GM19452 (cell line): ENCODE measurements at regions not wholly inside any gene's neighbourhood (a gene's known extent, or its start where the extent isn't known, plus 50 kb on each side); places are given as distances from the start of the nearest gene placed in this dataset.

ENCODE experiments used
- ATAC-seq: cut with Tn5 transposase; IDR thresholded peaks from one replicate; pipeline ENCODE4 v1.9.1; 2021; ENCODE audit not compliant: unreplicated experiment

DNA sequence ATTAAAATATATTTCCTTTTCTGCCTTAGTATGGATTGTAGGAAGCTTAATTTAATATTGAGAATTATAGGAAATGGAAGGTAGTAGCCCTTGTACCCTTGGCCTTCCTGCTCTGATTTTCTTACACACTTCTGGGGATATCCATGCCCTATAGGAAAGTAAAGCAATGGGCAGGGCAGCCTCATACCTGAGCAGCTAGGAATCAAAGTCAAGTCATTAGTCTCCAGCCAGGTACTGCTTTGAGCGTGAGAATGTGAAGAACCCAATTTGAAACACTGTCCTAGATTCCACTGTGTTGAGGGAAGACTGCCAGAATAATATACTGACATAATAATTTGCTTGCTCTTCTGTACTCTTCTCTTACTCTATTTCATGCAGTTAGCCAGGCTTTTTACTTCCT, 51.0 kb upstream of the L3MBTL3 start:
- ATAC-seq: no peak

GRCh38 chr6:129966125-129966524, 52.3 kb upstream of the L3MBTL3 start:
- ATAC-seq: no peak

- no peak for ATAC-seq
Observed at GRCh38 chr6:129965096-129965495, 53.3 kb upstream of the L3MBTL3 start.

DNA sequence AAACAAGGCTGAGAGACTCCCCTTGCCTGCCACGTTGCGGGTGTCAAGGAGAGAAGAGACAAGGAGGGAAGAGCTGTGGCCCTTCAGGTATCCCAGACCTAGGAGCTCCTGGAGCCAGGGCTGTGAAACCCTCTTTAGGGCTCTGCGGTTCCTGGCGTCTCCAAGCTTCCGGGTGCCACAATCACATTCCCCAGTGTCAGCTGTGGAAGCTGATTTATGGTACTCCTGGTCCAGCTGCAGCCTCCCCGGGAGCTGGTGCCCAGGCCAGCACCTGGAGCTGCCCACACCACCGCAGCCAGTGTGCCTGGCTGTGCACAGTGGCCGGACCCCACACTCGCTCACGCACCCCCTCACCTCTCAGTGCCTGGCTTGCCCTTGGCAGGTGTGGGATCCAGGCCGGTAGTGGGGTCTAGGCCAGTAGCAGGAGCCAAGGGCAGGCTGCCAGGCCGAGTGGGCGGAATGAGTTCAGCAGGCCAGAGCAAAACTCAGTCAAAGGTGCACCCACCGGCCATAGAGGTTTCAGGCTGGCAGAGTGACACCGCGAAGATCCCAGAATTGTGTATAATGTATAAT, 58.9 kb upstream of the L3MBTL3 start:
- no peak for ATAC-seq

GRCh38 chr6:129957941-129958898, 60.2 kb upstream of the L3MBTL3 start:
- no peak for ATAC-seq

- no peak for ATAC-seq
Observed at GRCh38 chr6:129955584-129955983, 62.8 kb upstream of the L3MBTL3 start.

DNA sequence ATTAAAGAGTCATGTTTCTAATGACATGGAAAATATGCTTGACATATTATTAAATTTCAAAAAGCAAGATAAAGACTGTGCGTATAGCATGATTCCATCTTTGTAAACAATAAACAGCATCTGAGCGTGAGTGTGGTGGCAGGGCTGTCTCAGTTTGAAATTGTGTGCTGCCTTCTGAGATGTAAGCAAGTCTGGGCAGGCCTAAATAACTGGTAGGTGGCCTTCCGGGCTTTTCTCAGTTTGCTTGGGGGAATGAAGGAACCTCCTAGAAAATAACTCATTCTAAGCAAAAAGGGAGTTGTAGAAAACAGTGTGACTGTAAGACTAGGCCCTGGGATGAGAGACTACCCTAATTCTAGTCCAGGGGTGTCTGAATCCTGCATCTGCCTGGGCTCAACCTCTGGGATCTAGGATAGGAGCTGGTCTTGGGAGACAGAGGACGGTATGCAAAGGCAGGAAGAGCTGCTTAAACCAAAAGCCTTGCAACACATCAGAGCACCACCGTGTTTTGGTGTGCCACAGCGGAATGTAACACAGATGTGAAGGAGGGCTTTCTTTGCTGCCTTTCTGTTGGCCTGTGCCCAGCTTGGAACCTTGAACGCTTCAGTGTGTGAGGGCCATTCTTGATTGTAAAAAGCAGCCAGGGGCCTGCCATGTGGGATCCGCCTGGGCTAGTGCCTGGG, 63.5 kb upstream of the L3MBTL3 start:
- ATAC-seq: no peak

DNA sequence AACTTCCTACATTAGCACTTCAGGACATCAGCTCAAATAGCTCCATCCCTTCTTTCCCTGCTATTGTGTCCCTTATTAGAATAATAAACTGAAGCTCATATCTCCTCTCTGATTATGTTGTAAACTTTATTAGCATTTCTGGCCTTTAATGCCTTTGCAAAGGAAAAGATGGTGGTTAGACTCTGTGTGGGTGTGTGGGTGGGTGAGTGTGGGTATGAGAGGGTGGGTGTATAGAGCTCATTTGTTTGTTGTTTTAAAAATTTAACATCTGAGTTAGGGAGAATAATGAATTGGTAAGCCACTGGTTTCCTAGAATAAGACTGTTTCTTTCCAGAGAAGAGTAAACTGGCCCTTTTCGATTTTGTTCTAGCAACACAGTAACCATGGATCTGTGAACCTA, 70.6 kb upstream of the L3MBTL3 start:
- no peak for ATAC-seq

DNA sequence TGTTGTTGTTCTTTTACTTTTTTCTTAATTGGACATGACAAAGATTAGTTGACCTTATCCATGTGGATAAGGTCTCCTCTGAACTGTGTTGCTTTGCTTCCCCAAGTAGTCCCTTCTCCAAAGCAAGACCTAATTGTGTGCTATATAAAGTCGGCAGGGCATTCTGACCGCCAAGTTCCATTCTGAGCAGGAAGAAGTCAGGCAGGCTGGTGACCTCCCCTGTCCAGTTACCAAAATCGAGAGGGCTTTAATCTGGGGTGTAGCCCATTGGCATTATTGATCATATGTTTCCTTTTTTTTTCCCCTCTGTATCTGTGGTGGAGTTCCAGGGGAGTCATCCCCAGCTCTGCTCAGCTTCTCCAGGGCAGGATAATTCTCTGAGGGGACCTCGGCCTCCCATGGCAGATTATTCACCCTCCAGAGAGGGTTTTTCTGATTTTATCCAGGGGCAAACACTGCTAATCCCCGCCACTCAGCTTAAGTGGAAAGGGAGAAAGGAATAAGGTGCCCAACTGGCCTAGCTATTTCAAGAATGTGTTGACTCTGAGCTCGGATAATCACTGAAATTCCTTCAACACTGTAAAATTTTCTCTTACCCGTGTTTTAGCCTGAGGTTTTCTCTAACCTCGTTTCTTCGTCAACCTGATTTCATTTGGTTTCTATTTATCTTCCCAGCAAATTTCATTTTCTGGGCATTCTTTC, 71.8 kb upstream of the L3MBTL3 start:
- no peak for ATAC-seq

DNA sequence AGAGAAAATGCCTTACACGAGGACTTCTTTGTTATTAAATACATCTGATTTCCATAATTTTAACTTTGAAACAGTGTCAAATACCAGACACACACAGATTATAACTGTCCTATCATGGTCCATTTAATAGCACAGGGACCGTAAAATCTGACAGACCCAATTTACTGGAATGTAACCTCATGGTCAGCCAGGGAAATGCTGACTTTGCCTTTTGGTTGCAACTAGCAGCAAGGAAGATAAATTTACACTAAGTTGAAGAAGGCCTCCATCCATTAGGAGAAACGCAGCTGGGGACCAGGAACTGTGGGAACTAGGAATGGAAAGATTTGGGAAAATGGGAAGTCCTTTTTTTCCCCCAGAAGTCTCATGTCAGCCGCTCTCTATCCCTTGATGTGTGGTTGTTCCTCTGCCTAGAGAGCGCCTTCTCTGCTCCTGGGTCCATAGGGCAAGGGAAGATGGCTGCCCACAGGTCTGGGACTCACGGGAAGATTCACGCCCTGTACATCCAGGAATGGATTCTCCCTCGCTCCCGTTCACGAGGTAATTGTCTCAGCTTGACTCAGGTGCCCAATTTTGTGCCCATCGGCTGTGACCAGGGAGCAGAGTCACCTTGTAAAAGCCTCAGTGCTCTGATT, 74.6 kb upstream of the L3MBTL3 start:
- ATAC-seq: no peak

DNA sequence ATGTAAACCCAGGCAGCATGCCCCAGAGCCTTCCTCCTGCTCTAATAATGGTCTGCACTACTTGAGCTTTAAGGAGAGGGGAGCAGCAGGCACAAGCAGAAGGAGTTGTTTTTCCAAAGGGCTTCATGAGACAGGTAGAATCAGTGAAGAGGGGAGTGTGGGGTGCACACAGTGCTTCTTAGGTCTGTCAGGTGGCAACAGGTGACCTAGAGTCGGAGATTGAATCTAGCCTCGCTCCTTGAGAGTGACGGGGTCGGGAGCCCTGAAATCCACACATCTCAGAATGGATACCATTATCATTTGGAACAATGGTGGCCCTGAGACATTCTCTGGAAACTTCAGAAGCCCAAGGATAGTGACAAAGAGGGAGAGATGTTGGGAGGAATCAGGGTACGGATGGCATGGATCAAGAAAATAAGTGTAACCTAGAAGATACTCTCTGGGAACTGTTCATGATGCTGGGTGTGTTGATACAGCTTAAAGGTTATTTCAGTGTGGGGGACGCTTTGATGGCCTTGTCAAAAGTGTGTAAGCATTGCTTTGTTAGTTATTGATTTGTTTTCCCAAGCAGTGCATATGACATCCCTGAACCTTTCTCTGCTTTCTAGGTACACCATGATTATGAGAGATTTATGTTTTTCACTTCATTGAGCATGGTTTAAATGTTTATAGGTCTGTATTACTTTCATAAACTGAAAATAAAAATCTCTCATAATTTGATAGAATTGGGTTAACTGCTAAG, 77.8 kb upstream of the L3MBTL3 start:
- ATAC-seq: no peak

DNA sequence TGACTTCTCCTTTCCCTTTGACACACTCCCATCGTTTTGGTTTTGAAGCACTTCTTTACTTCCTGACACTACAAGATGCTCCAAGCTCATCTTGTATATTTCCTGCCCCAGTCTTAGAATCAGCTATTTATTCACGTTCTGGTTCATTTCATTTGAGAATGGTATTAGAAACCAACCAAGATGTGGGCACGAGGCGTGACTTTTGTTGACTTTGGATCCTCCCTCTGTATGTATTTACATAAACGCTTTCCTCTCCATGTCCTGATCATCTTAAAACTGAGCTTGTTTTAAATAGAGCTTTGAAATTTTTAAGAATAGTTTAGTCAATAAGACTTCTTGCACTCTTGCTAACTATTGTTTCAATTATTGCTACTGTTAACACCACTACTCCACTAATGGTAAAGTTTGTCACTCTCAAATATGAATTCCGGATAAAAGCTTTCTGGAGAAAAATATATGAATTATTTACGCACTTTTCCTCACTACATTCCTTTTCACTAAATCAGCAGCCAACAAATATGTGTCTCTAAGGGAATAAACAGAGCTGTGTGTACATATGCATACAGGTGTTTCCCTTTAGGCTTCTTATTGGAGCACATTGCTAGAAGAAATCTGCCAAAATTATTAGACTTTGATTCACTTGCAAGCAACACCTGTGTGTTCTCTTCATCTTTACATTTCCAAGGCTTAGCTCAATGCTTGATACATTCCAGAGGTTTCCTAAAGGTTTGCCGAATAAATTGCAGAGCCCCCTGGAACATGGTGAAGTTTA, 77.3 kb upstream of the TMEM244 start:
- no peak for ATAC-seq

GRCh38 chr6:129936329-129937165, 75.4 kb upstream of the TMEM244 start:
- ATAC-seq: peak; percentile 57

GRCh38 chr6:129932321-129932720, 71.2 kb upstream of the TMEM244 start:
- ATAC-seq: no peak

GRCh38 chr6:129929433-129929832, 68.3 kb upstream of the TMEM244 start:
- no peak for ATAC-seq

DNA sequence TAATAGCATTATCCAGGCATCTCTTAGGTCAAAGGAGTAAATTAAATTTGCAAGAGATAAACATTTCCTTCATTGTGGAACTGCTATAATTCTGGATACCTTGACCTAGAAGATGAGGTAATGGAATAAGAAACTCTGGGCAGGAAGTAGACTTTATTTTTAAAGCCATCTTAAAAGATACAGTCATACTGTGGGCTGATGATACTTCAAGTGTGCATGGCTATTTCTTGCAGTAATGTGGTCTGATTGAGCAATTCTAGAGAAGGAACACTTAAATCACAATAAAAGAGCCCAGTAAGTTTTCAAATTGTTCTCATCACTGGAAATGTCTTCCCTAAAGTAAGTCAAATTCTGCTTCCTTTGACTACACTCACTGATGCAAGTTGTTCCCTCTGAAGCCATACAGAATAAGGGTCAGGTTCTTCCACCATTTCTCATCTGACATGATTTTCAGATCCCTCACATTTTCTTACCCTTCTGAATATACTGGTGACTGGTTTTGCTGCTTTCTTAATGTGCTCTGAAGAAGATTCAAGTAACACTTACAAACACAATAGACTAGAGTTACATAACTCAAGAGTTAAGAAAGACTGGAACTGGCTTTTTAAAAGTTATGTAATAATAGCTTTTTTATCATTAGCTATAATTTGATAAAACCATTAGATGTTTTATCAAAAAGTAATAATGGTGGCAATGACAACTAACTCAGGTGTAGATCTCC, 62.6 kb upstream of the TMEM244 start:
- ATAC-seq: no peak

DNA sequence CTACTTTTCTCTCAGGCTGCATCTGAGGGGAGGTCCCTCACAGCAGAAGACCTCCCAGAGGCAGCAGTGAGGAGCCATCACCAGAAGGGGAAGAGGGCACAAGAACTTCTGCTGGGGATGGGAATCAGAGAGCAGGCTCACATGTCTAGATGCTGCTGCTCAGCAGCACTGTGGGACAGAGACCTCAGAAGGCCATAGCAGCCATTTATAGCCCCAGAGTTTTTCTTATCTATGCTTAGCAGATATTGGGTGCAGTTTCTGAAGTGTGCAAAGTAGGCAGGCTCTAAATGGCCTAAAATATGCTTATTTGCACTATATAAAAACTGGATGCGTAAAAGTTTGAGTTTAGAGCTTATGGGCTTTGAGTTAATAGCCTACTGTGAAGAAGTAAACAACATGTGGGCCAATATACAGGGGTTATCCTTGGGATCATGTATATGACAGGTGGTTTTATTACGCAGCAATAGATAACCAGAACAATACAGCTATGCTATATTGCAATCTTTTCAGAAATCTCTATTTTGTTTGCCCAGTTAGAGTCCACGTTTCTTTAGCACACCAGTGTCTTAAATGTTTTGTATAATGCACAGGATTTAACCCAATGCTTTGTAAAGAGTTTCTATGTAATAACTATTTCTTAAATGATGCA, 60.2 kb upstream of the TMEM244 start:
- ATAC-seq: no peak
